NCI-H1105 treated with DMSO at 0.1 percent for 48 hours (cell line): ENCODE measurements at regions not wholly inside any gene's neighbourhood (a gene's known extent, or its start where the extent isn't known, plus 50 kb on each side); places are given as distances from the start of the nearest gene placed in this dataset.

ENCODE experiments used
- DNase-seq: peaks from one replicate; lab custom pipeline; 2025; lab: John Stamatoyannopoulos, UW

- no peak for DNase-seq
These were observed 226.0 kb downstream of the SNX18 start for GRCh38 chr5:54743581-54743980.

- no peak for DNase-seq
These were observed 224.9 kb downstream of the SNX18 start for GRCh38 chr5:54742417-54742891.

GRCh38 chr5:54741711-54742110 lies 224.2 kb downstream of the SNX18 start:
- no peak for DNase-seq

GRCh38 chr5:54740141-54740540 lies 222.6 kb downstream of the SNX18 start:
- DNase-seq, result no peak

- DNase-seq, result no peak
These were observed 221.8 kb downstream of the SNX18 start for GRCh38 chr5:54739371-54739770.

GRCh38 chr5:54738973-54739367 lies 221.4 kb downstream of the SNX18 start:
- no peak for DNase-seq

- no peak for DNase-seq
These were observed 220.8 kb downstream of the SNX18 start for GRCh38 chr5:54738118-54738972.

GRCh38 chr5:54736003-54736797 lies 218.6 kb downstream of the SNX18 start:
- DNase-seq, result no peak

- no peak for DNase-seq
These were observed 215.5 kb downstream of the SNX18 start for GRCh38 chr5:54733101-54733500.

- DNase-seq, result no peak
These were observed 214.5 kb downstream of the SNX18 start for GRCh38 chr5:54732108-54732507.

GRCh38 chr5:54728588-54728915 lies 211.0 kb downstream of the SNX18 start:
- DNase-seq, result no peak

GRCh38 chr5:54727874-54728587 lies 210.5 kb downstream of the SNX18 start:
- DNase-seq, result no peak

GRCh38 chr5:54725391-54726280 lies 208.1 kb downstream of the SNX18 start:
- no peak for DNase-seq

- DNase-seq, result no peak
These were observed 205.4 kb downstream of the SNX18 start for GRCh38 chr5:54722846-54723433.

- DNase-seq, result no peak
These were observed 204.5 kb downstream of the SNX18 start for GRCh38 chr5:54721951-54722654.

- DNase-seq, result no peak
These were observed 203.6 kb downstream of the SNX18 start for GRCh38 chr5:54721116-54721515.

- no peak for DNase-seq
These were observed 202.8 kb downstream of the SNX18 start for GRCh38 chr5:54720341-54720740.

GRCh38 chr5:54719384-54720283 lies 202.1 kb downstream of the SNX18 start:
- no peak for DNase-seq

GRCh38 chr5:54718656-54719055 lies 201.1 kb downstream of the SNX18 start:
- DNase-seq, result no peak
